Heart right ventricle (tissue), 16 donors: ENCODE measurements at regions not wholly inside any gene's neighbourhood (a gene's known extent, or its start where the extent isn't known, plus 50 kb on each side); places are given as distances from the start of the nearest gene placed in this dataset.

ENCODE experiments used
- ATAC-seq, 8 donors: fragments of 200-7000 bp; cut with Tn5 transposase; one replicate each; pipeline ENCODE4 v1.9.1; 2020; ENCODE audit warnings: mild to moderate bottlenecking in 8 of 8, moderate library complexity in 8 of 8, moderate number of reproducible peaks in 1 of 8
- DNase-seq, 2 donors: peaks; one replicate each; pipeline ENCODE4 v3.0.0-alpha.2; 2020
- H3K27ac ChIP-seq, 10 donors: fragments of 200-600 bp; sonication (generic) in 2 of 10; one replicate each; pipeline versions ENCODE4 v1.5.0 to v1.8.0; 2020 to 2022; ENCODE audit warnings: mild to moderate bottlenecking in 3 of 10
- H3K27me3 ChIP-seq, 7 donors: fragments of 200-600 bp; one replicate each; pipeline ENCODE4 v1.8.0; 2021 to 2022; ENCODE audit warnings: mild to moderate bottlenecking in 2 of 7
- H3K36me3 ChIP-seq, 9 donors: fragments of 200-600 bp; sonication (generic) in 1 of 9; one replicate each; pipeline versions ENCODE4 v1.5.0 to v1.8.0; 2020 to 2022; ENCODE audit warnings: mild to moderate bottlenecking in 2 of 9
- H3K4me1 ChIP-seq, 9 donors: fragments of 200-600 bp; sonication (generic) in 1 of 9; one replicate each; pipeline versions ENCODE4 v1.5.0 to v1.8.0; 2020 to 2022; ENCODE audit warnings: mild to moderate bottlenecking in 4 of 9
- H3K4me3 ChIP-seq, 10 donors: fragments of 200-600 bp; sonication (generic) in 2 of 10; one replicate each; pipeline versions ENCODE4 v1.5.0 to v1.8.0; 2020 to 2022; ENCODE audit warnings: mild to moderate bottlenecking in 7 of 10, moderate library complexity in 2 of 10
- H3K9me3 ChIP-seq, 11 donors: fragments of 200-600 bp in 10 of 11; sonication (generic) in 2 of 11; one replicate each; pipeline versions ENCODE4 v1.5.0 to v1.8.0; 2013 to 2022; ENCODE audit warnings: mild to moderate bottlenecking in 2 of 11, control low read depth in 1 of 11, moderate library complexity in 1 of 11
- CTCF ChIP-seq, 9 donors: fragments of 200-600 bp; sonication (generic) in 2 of 9; IDR thresholded peaks; one replicate each; pipeline versions ENCODE4 v1.5.0 to v1.8.0; 2021 to 2022; ENCODE audit warnings: antibody characterized with exemption in 9 of 9, mild to moderate bottlenecking in 5 of 9, moderate library complexity in 1 of 9
- WGBS, 2 donors: extraction: QIAGEN DNeasy Blood & Tissue Kit; methylation state at CpG; one replicate each; pipeline ENCODE4 v1.1.7; 2013; ENCODE audit warnings: inconsistent platforms in 1 of 2; 5-methylcytosine and 5-hydroxymethylcytosine counted together
- intact Hi-C, 10 donors: fragments of 100-400 bp; cut with DNase I; formaldehyde crosslinking; loops; one replicate each; pipeline versions ENCODE4 v1.11.1 to v1.14.2; 2022
- donor health status: Arrhythmogenic right ventricular cardiomyopathy.
- donor health status: ischemic (EF 13 %, LVEDD 7.1; RV severe dilation, severe dysfunction).
- donor health status: healthy with polysubstance abuse.
- donor health status: DM: no; HTN: yes; CAD: no.
- donor health status: DM: no; HTN: no; CAD: no.
- donor health status: ischemic (EF 25% LVEDD 6.9; RV normal size, moderate dysfunction).
- donor health status: ischemic (EF 25% LVEDD 5.7; RV mildly dilated, moderate dysfunction).
- donor health status: healthy.
- donor health status: DM: yes; HTN: yes; CAD: no.
- donor health status: Ischemic cardiomyopathy.
- donor health status: ischemic (EF 35%, LVEDD 5.7; RV mildly dilated, moderate dysfunction).
- donor health status: nonischemic (EF 11% LVEDD 7.7; RV severe dilation, severe dysfunction).
- donor health status: DM: yes; HTN: yes; CAD: no.
- donor health status: PGD.
- donor health status: ischemic (EF 29% LVEDD 5.4; RV normal size, mild dysfunction).
- donor health status: nonischemic (EF 23%, LVEDD 6.1; RV moderate dilation, normal function).

- no peaks in the 10 kb centered on the region for H3K36me3 ChIP-seq
- no peak overlapping the region for H3K27ac ChIP-seq
- ATAC-seq (peak in 1 of 8 donors; percentile 9), DNase-seq (peak in 1 of 2 donors; percentile 7)
- WGBS, 2 donors, result 92 to 94% methylated on average over 38 of the region's 38 CpGs
- H3K4me1 ChIP-seq, result peaks cover 0 to 4% (median 0%) of the 10 kb centered on the region in 9 donors
- peaks cover 0 to 6% (median 0%) of the 10 kb centered on the region in 7 donors for H3K27me3 ChIP-seq
- intact Hi-C loops, result loop anchor here in 1 of 10 donors (10.0 kb wide), 1 partner anchor 324 kb away; the partner anchor contains the start of gene DLL1
- TF ChIP-seq CTCF (IDR thresholded peaks at IDR 0.05), result no peak
- H3K4me3 ChIP-seq, result no peak overlapping the region
- no peaks in the 10 kb centered on the region for H3K9me3 ChIP-seq
These were observed 219.8 kb downstream of the ERMARD start for GRCh38 chr6:169971081-169971861.

- DNase-seq (peak in 1 of 2 donors; percentile 13), ATAC-seq (peak in 1 of 8 donors; percentile 29)
- H3K36me3 ChIP-seq, result no peaks in the 10 kb centered on the region
- no peaks in the 10 kb centered on the region for H3K9me3 ChIP-seq
- H3K27me3 ChIP-seq, result no peaks in the 10 kb centered on the region
- intact Hi-C loops, result loop anchor here in 1 of 10 donors (10.0 kb wide), 1 partner anchor 324 kb away; the partner anchor contains the start of gene DLL1
- H3K4me1 ChIP-seq, result no peaks in the 10 kb centered on the region
- H3K27ac ChIP-seq, result no peak overlapping the region
- WGBS, 2 donors, result 88% methylated on average over 19 of the region's 19 CpGs
- H3K4me3 ChIP-seq, result no peak overlapping the region
- no peak for TF ChIP-seq CTCF (IDR thresholded peaks at IDR 0.05)
These were observed 219.0 kb downstream of the ERMARD start for GRCh38 chr6:169970306-169970988.

- H3K4me3 ChIP-seq, result no peak overlapping the region
- H3K27me3 ChIP-seq, result no peaks in the 10 kb centered on the region
- no peaks in the 10 kb centered on the region for H3K9me3 ChIP-seq
- no peaks in the 10 kb centered on the region for H3K36me3 ChIP-seq
- no peak for TF ChIP-seq CTCF (IDR thresholded peaks at IDR 0.05)
- intact Hi-C loops, result loop anchor here in 8 of 10 donors (2.0 to 10.0 kb wide), 9 partner anchors 73 to 555 kb away; partner anchors contain the start of gene DLL1 (in 4 of the 8)
- DNase-seq (peak in 1 of 2 donors; percentile 9), ATAC-seq (no peak)
- no peak overlapping the region for H3K27ac ChIP-seq
- 94% methylated on average over 19 of the region's 19 CpGs for WGBS, 2 donors
- H3K4me1 ChIP-seq, result no peaks in the 10 kb centered on the region
These were observed 218.1 kb downstream of the ERMARD start for GRCh38 chr6:169969372-169970099.
